Hematopoietic multipotent progenitor cell treated with erythropoietin and hydrocortisone succinate and interleukin-3 and kit ligand, for 8 days (in vitro differentiated cells): ENCODE measurements at regions not wholly inside any gene's neighbourhood (a gene's known extent, or its start where the extent isn't known, plus 50 kb on each side); places are given as distances from the start of the nearest gene placed in this dataset.

Source experiments
- DNase-seq: peaks from one replicate; pipeline ENCODE4 v3.0.0-alpha.2; 2015

DNA sequence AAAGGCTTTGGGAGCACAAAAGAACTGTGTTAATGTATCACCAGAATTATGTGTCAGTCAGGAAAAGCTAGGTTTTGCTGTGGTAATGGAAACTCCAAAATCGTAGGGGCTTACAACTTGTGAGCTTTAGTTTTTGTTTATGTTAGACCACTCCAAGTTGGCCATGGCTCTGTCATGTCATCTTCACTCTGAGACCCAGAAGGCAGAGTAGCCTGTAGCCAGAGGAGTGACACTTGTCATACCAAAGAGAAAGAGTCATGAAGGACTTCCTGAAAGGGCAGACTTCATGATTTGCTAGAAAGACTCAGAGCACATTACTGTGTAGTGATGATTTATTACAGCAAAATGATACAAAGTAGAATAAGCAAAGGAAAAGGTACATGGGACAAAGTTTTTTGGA, 133.6 kb upstream of the SSTR1 start:
- DNase-seq, result no peak

DNA sequence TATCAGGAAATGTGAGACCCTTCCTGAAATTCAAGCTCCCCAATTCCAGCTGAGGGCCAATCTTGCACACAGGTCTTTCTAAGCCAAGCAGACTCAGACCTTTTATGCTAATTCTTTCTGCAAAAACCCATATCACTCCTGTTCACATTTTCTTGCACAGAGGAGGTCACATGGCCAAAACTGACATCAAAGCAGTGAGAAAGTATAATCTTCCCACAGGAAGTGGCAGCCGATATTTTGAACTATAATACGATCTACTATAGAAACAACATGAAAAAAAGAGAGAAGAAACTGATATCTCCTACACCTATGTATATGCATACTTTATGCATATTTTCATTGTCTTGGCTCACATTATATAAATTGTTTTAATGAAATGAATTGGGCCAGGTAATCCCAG, 132.9 kb upstream of the SSTR1 start:
- DNase-seq, result no peak

DNA sequence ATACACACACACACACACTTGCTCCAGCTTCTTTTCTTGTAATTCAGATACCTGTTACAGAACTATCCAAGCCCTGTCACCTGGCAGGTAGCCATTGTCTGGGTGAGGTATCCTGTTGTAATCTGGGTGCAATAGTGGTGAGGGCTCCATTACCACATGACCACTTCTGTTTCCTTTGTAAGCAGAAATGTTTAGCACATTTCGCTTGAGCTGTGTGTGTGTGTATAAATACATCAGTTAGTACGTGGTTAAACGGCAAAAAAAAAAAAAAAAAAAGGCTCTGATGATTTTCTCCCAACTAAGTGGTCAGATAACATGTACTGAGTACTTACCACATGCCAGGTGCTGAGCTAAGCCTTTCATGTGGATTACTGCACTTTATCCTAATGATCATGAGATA, 129.3 kb upstream of the SSTR1 start:
- peak; percentile 25 for DNase-seq

DNA sequence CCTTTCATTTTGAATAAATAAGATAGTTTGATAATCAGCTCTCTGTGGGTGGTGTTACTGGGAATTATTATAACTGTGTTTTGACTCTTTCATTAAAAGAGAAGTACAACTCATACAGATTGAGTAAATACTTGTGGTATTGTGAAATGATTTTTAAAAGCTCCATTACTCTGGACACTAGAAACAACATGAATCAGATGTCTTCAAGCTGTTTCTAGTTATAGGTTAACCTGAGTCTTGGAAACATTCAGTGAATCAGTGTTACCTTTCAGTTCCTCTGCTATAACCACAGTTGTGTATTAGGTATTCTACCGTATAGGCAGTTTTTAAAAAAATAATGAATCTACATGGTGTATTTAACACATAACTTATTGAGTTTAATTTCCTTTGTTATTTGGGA, 128.4 kb upstream of the SSTR1 start:
- DNase-seq, result no peak

DNA sequence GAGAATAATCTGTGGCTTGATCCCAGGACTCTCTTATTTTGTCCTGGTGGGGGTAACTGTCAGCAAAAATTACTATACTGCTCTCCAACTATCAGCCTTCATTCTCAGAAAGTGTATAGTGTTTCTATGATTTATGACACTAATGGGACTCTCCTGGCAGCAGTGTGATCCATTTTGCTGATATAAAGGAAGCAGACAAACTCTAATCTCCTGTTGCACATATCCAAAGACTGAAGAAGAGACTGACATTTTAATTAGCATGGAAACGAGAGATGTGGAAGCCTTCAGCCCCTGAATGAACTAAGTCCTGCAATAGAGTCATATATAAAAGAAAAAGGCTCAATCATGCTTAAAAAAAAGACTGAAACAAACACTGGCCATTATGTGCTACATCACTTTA, 127.8 kb upstream of the SSTR1 start:
- no peak for DNase-seq

DNA sequence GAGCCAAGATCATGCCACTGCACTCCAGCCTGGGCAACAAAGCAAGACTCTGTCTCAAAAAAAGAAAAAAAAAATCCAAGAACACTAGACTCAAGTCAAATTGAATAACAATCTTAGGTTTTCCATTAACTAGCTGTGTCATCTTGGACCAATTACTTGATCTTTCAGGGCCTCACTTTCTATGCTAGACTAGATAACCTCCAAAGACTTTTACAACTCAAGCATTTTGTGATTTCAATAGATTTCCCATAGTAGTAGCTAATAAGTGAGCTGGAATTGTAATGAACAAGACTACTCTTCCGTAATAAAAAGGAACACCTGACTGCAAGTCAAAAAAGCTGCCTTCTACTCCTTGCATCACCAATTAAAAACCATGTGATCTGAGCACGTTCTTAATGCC, 127.0 kb upstream of the SSTR1 start:
- DNase-seq, result no peak

DNA sequence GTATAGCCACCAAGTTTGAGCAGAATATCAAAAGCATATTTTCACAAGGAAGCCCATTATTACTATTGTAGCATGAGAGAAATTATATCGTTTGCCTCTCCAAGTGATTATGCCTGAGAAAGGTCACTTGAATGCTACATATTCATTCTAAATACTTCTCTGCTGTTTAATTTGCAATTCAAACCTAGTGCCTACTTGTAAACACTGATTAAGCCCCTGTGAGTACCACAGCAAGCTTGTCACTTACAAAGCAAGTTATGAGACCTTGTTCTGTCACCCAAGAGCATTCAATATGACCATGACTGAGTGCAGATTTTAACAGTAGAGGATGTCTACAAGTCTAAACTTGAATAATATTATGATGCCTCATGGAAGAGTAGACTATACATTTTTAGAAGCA, 124.7 kb upstream of the SSTR1 start:
- no peak for DNase-seq

DNA sequence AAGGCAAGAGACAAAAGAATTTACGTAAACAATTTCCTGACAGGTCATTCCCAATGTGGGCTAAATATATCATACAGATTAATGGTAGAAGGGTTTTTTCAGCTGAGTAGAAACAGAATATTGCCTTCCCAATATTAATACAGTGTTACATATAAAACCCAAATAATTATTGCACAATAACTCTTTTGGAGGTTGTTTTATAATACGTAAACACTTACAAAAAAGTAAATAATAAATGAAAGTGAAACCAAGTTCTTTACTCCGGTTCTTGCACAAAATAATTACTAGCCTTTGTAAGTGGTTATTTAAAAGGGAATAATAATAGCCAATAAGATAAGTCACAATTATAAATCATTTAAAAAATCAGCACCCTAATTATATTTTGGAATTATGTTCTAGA, 118.6 kb upstream of the SSTR1 start:
- no peak for DNase-seq

DNA sequence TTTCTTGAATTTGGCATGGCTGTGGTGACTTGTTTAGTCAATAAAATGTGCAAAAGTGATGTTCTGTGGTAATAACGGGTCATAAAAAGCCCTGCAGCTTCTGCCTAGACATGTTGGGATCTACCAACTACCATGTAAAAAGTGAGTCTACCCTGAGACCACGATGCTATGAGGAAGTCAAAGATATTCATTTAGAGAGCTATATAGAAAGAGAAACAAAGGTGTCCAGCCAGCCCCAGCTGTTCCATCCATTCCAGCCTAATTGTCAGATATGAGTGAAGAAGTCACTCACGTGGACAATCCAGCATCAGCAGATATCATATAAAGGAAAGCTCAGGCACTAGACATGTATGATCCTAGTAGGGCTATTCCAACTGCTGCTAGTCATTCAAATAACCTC, 117.2 kb upstream of the SSTR1 start:
- no peak for DNase-seq

DNA sequence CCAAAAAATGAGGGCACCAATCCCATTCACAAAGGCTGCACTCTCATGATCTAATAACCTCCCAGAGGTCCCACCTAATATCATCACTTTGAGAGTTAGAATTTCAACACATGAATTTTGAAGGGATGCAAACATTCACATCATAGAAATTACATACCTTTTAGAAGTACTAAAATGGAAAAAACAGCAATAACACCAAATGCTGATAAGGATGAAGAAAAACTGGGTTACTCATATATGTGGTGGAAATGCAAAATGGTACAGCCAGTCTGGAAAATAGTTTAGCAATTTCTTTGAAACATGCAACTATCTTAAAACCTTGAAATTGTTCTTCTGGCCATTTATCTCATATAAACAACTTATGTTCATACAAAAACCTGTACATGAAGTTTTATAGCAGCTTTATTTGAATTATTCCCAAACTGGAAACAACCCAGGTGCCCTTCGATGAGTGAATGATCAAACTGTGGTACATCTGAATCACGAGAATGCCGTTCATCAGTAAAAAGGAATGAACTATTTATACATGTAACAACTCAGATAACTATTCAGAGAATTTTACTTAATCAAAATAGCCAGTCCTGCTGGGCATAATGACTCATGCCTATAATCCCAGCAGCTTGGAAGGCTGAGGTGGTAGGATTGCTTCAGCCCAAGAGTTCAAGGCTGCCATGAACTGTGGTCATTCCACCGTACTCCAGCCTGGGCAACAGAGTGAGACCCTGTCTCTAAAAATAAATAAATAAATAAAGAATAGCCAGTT, 109.4 kb upstream of the SSTR1 start:
- DNase-seq, result no peak

DNA sequence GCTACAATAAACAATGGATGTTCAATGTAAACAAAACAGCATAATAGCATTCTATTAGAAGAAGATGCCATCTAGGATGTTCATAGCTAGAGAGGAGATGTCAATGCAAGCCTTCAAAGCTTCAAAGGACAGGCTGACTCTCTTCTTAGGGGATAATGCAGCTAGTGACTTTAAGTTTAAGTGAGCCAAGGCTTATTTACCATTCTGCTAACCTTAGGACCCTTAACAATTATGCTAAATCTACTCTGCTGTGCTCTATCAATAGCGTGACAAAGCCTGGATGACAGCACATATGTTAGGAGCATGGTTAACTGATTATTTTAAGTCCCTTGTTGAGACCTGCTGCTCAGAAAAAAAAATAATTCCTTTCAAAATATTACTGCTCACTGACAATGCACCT, 106.0 kb upstream of the SSTR1 start:
- no peak for DNase-seq

DNA sequence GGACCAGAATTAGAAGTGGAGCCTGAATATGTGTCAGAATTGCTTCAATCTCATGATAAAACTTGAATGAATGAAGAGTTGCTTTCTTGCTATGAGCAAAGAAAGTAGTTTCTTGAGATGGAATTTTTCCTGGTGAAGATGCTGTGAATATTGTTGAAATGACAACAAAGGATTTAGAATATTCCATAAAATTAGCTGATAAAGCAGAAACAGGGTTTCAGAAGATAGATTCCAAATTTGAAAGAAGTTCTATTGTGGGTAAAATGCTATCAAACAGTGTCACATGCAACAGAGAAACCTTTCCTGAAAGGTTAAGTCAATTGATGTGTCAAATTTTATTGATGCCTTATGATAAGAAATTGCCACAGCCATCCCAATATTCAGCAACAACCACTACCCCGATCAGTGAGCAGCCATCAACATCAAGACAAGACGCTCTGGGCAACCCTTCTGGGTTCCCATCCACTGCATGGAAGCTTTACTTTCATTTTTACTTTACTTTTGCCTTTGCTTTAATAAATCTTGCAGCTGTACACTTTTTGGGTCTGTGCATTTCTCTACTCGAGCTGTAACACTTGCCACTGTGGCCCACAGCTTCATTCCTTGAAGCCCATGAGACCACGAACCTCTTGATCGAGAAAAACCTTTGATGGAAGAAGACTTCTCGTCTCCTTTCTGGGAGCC, 104.0 kb upstream of the SSTR1 start:
- no peak for DNase-seq

DNA sequence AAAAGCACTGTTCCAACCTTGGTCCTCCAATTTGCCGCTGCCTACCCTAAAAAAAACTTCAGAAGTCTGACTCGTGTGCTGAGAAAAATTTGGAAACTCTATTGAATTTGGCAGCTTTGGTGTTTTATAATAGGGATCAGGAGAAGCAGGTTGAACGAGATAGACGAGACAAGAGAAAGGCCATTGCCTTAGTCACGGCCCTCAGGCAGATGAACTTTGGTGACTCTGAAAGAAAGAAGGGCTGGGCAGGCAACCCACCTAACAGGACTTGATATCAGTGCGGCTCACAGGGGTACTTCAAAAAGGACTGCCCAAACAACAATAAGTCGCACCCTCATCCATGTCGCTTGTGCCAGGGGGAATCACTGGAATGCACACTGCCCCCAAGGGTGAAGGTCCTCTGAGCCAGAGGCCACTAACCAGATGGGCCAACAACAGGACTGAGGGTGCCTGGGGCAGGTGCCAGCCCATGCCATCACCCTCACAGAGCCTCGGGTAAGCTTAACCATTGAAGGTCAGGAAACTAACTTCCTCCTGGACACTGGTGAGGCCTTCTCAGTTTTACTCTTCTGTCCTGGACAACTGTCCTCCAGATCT, 102.5 kb upstream of the SSTR1 start:
- no peak for DNase-seq

DNA sequence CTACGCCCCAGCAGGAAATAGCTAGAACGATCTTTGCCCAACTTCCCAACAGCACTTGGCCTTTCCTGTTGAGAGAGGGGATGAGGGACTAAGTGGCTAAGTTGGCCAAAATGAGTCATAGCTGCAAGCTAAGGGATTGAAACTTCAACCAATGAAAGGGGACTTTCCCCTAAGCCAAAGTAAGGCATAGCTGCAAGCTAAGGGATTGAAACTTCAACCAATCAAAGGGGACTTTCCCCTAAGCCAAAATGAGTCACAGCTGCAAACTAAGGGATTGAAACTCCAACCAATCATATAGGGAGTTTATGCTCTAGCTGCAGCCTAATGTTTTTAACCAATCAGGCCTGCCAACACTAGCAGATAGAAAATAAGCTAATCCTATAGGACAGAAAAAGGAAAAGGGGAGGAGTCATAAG, 100.5 kb upstream of the SSTR1 start:
- DNase-seq, result no peak

DNA sequence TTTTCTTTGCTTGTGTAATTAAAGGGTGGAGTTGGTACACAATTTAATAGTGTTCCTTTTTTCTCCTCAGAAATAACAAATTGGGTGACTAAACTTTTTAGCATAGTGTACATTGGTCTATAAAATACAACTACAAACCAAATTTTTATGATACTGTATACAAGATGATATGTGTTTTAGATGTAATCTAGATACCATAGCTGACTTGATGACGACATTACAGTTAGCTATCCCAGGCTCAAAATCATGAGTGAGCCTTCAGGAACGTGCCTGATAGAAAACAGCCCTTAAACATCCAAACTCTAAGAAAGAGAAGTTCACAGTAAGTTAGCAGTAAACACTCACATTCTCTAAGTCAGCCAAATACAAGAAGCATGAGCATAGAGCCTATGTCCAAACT, 99.0 kb upstream of the SSTR1 start:
- DNase-seq, result no peak

DNA sequence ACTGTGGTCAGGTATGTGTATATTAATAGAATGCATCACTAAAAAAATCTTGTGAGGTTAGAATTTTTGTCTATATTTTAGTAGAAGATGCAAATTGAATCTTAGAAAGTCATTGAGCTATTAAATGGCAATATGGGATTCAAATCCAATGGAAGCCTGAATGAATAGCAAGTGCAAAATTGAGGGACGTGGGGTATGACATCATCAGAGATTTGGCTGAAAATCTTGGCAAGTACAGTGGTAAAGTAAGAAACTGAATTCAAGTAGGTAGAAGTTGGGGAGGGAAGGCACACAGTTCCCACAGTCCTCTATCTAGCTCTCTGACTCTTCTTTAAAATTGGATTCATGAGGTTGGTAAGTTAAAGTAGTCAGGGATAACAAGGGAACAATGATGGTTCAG, 97.4 kb upstream of the SSTR1 start:
- DNase-seq, result no peak

DNA sequence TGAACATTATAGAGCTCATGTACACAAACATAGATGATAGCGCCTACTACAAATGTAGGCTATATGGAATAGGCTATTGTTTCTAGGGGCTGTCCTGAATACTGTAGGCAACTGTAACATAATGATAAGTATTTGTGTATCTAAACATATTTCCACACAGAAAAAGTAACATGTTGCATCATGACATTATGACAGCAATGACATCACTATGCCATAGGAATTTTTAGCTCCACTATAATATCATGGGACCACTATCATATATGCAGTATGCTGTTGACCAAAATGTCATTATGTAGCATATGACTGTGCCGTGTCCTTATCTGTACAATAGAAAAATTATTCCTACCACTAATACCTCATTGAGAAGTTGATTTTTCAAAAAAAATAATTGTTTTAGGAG, 96.7 kb upstream of the SSTR1 start:
- no peak for DNase-seq

DNA sequence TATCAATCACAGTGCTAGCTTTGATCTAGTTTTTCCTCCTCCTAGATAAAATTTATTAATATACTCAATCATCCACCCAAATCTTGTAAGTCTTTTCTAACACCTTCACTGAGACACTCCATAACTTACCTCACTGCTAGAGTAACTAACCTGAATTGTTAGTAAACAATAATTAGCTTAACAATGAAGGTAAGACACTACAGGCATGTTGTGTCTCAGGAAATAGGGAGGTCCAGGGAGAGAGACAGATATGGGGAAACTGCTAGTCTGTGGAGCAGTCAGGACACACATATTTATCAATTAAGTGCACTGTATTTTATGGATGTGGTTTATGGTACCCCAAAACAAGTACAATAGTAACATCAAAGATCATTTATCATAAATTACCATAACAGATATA, 94.2 kb upstream of the SSTR1 start:
- DNase-seq, result no peak

DNA sequence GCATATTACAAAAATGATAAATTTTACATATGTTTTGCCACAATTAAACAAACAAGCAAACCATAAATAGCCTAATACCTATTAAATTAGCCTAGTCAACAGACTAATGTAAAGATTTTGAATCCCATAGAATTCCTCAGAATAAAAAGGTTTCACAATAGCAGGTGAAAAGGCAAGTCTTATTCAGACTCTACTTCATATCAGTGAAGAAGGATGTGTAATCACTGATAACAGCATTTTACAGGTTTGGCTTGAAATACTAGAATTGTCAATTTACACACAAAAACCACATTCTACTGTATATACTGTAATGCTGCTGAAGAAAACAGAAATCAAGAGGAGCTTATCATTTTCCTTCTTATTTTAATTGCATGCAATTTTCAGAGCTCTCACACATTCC, 90.8 kb upstream of the SSTR1 start:
- DNase-seq, result no peak

DNA sequence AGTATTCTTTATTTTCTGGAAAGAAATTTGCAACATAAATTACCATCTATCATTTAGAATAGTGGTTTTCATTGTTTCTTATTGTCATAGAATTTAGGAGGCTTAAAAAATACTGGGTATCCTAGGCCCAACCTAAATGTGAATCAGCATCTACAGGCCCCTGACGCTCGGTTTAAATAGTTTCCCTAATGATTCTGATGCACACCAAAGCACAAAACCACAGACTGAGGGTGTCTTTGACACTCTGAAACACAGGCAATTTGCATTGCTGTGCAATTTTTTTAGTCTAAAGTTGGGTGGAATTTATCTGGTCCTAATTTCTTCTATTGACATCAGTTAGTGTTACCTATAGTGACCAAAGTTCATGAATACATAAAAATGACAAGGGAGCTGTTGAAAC, 87.6 kb upstream of the SSTR1 start:
- no peak for DNase-seq

DNA sequence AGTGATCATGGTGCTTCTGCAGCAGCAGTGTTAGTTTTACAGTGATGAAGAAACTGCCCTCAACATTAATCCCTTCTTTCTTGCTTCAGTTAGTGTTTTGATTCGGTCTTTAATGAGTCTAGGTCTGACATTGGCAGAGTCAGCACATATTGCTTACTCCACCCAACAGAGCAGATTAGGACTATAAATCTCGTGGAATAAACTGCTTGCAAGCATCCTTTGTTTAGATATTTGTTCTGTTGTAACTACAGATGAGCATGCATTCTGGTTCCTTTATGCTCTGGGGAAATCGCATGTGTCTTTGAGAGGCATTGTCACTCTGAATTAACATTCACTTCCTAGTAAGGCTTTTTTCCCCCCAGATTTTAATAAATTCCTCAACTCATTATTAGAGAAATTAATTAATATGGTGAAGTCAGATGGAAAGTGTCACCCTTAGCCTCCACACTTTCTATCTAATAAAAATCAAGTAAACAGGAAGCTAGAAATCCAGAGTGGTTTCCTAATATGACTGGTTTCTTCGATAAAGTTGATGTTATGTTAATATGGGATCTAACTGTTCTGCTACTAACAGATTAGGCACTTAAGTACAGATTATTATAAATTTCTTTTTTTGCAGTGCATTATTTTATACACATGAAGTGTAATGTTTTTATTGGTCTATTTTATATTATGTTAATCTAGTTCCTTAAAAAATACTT, 86.2 kb upstream of the SSTR1 start:
- DNase-seq, result no peak

DNA sequence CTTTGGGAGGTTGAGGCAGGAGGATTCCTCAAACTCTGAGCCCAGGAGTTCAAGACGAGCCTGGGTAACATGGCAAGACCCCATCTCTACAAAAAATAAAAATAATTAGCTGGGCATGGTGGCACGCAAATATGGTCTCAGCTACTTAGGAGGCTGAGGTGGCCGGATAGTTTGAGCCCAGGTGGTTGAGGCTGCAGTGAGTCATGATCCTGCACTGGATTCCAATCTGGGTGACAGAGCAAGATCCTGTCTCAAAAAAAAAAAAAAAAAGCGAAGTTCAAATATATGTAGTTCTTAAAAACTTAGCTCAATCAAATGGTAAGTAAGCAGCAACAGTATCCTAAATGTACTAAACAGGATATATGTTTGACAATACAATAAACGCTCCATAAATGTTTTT, 85.5 kb upstream of the SSTR1 start:
- DNase-seq, result no peak

DNA sequence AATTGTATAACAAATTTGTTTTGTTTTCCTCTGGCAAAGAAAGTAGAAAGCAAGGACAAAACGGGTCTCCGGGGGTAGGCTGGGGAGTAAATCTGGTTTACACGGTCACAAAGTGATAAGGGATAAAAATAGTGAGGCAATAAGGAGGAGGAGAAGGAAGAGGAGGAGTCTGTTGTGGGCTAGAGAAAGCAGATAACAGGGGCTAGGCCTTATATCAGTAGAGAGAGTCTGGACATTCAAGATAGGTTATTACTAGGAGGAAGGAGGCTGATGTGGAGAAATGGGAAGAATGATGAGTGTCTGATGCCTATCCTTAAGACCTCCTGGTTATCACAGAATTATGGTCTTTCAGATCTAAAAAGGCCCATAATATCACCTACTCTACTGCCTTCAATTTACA, 83.2 kb upstream of the SSTR1 start:
- peak; percentile 58 for DNase-seq

DNA sequence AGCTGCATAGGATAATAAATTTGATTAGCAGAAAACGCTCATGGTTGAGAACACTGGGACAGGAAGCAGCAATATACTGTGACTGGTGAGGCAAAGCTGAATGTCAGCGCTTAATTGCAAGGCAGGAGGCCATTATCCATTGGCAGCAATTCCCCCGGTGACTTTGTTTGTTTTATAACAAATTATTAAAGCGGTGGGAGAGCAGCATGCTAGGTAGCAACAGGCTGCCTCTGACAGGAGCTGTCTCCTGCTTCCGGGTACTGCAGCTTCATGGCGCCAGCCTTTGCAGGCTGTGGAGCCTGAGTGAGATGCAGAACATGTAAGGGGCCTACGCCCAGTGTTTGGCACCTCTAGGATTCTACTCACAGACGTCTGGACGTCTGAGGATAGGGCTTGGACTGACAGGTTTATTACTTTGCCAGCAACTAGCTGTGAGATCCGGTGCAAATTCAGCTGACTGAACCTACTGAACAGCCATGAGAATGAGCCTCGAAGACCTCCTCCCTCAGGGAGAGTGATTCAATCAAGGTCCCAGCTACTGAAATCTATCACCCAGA, 82.1 kb upstream of the SSTR1 start:
- no peak for DNase-seq
